CD4-positive, alpha-beta T cell treated with Interleukin-10 for 1 hour (primary cell): ENCODE measurements at regions not wholly inside any gene's neighbourhood (a gene's known extent, or its start where the extent isn't known, plus 50 kb on each side); places are given as distances from the start of the nearest gene placed in this dataset.
"Not testable (repeated sequence)": the region's sequence is repeated elsewhere in the genome, so short reads cannot be mapped to it uniquely, and the experiment has no call there.

Experiments used
- DNase-seq: peaks from one replicate; pipeline ENCODE4 v3.0.0-alpha.2; 2020

GRCh38 chr4:111045992-111046391 is 423.1 kb upstream of the PITX2 start:
- no peak for DNase-seq

- DNase-seq = no peak
Measured at GRCh38 chr4:111046811-111047210, 423.9 kb upstream of the PITX2 start.

- no peak for DNase-seq
Measured at GRCh38 chr4:111048316-111048715, 425.4 kb upstream of the PITX2 start.

- DNase-seq = no peak
Measured at GRCh38 chr4:111064342-111064993, 441.6 kb upstream of the PITX2 start.

GRCh38 chr4:111066001-111066400 is 443.1 kb upstream of the PITX2 start:
- DNase-seq = no peak

- no peak for DNase-seq
Measured at GRCh38 chr4:111066447-111066846, 443.6 kb upstream of the PITX2 start.

GRCh38 chr4:111066887-111067286 is 444.0 kb upstream of the PITX2 start:
- DNase-seq = no peak

- DNase-seq = no peak
Measured at GRCh38 chr4:111068883-111069282, 446.0 kb upstream of the PITX2 start.

- no peak for DNase-seq
Measured at GRCh38 chr4:111070390-111070789, 447.5 kb upstream of the PITX2 start.

GRCh38 chr4:111074523-111075114 is 451.7 kb upstream of the PITX2 start:
- no peak for DNase-seq

- DNase-seq = not testable (repeated sequence)
Measured at GRCh38 chr4:111076299-111076698, 453.4 kb upstream of the PITX2 start.

GRCh38 chr4:111108153-111108552 is 485.3 kb upstream of the PITX2 start:
- no peak for DNase-seq

GRCh38 chr4:111113591-111113990 is 490.7 kb upstream of the PITX2 start:
- no peak for DNase-seq

- DNase-seq = no peak
Measured at GRCh38 chr4:111115881-111116280, 493.0 kb upstream of the PITX2 start.

- no peak for DNase-seq
Measured at GRCh38 chr4:111120191-111120590, 497.3 kb upstream of the PITX2 start.

GRCh38 chr4:111126340-111126739 is 503.5 kb upstream of the PITX2 start:
- DNase-seq = no peak

- DNase-seq = no peak
Measured at GRCh38 chr4:111127841-111128240, 505.0 kb upstream of the PITX2 start.

- no peak for DNase-seq
Measured at GRCh38 chr4:111128327-111128726, 505.4 kb upstream of the PITX2 start.

GRCh38 chr4:111136438-111136837 is 513.6 kb upstream of the PITX2 start:
- DNase-seq = no peak

GRCh38 chr4:111136967-111137366 is 514.1 kb upstream of the PITX2 start:
- no peak for DNase-seq

GRCh38 chr4:111143510-111143909 is 520.6 kb upstream of the PITX2 start:
- DNase-seq = no peak

- DNase-seq = no peak
Measured at GRCh38 chr4:111154934-111155333, 532.1 kb upstream of the PITX2 start.

- DNase-seq = not testable (repeated sequence)
Measured at GRCh38 chr4:111164556-111164955, 541.7 kb upstream of the PITX2 start.

GRCh38 chr4:111174331-111174730 is 551.5 kb upstream of the PITX2 start:
- DNase-seq = no peak

- DNase-seq = no peak
Measured at GRCh38 chr4:111178231-111178630, 555.4 kb upstream of the PITX2 start.
